NCI-H774 (cell line): ENCODE measurements at regions not wholly inside any gene's neighbourhood (a gene's known extent, or its start where the extent isn't known, plus 50 kb on each side); places are given as distances from the start of the nearest gene placed in this dataset.
A peak's percentile ranks its signal among the peaks of the same experiment; 100 is the strongest.
"Not testable (repeated sequence)": the region's sequence is repeated elsewhere in the genome, so short reads cannot be mapped to it uniquely, and the experiment has no call there.

Experiments
- DNase-seq: peaks from one replicate; lab custom pipeline; 2025; lab: John Stamatoyannopoulos, UW

GRCh38 chr18:62629031-62629430 lies 86.3 kb upstream of the PHLPP1 start:
- DNase-seq = no peak

GRCh38 chr18:62631173-62631572 lies 84.2 kb upstream of the PHLPP1 start:
- DNase-seq = no peak

- no peak for DNase-seq
These were observed 82.4 kb upstream of the PHLPP1 start for GRCh38 chr18:62632788-62633455.

GRCh38 chr18:62634458-62634857 lies 80.9 kb upstream of the PHLPP1 start:
- DNase-seq = no peak

GRCh38 chr18:62634979-62635630 lies 80.2 kb upstream of the PHLPP1 start:
- DNase-seq = no peak

GRCh38 chr18:62637403-62637802 lies 77.9 kb upstream of the PHLPP1 start:
- no peak for DNase-seq

GRCh38 chr18:62637807-62638687 lies 77.3 kb upstream of the PHLPP1 start:
- peak; percentile 14 for DNase-seq

- no peak for DNase-seq
These were observed 72.2 kb upstream of the PHLPP1 start for GRCh38 chr18:62643181-62643580.

GRCh38 chr18:62644773-62645172 lies 70.6 kb upstream of the PHLPP1 start:
- DNase-seq = no peak

- DNase-seq = no peak
These were observed 68.2 kb upstream of the PHLPP1 start for GRCh38 chr18:62647179-62647578.

- no peak for DNase-seq
These were observed 67.2 kb upstream of the PHLPP1 start for GRCh38 chr18:62648045-62648678.

GRCh38 chr18:62651276-62652056 lies 63.9 kb upstream of the PHLPP1 start:
- no peak for DNase-seq

GRCh38 chr18:62652057-62652629 lies 63.2 kb upstream of the PHLPP1 start:
- DNase-seq = not testable (repeated sequence)

GRCh38 chr18:62655520-62656219 lies 59.7 kb upstream of the PHLPP1 start:
- DNase-seq = no peak

- no peak for DNase-seq
These were observed 57.3 kb upstream of the PHLPP1 start for GRCh38 chr18:62658028-62658427.

- DNase-seq = no peak
These were observed 55.6 kb upstream of the PHLPP1 start for GRCh38 chr18:62659698-62660097.

- DNase-seq = no peak
These were observed 54.6 kb upstream of the PHLPP1 start for GRCh38 chr18:62660691-62661090.

- DNase-seq = no peak
These were observed 51.5 kb upstream of the PHLPP1 start for GRCh38 chr18:62663731-62664336.

- DNase-seq = no peak
These were observed 50.9 kb upstream of the PHLPP1 start for GRCh38 chr18:62664414-62664813.

- no peak for DNase-seq
These were observed 50.2 kb upstream of the PHLPP1 start for GRCh38 chr18:62665188-62665587.
